Coronary artery (tissue), 2 donors: ENCODE measurements at regions not wholly inside any gene's neighbourhood (a gene's known extent, or its start where the extent isn't known, plus 50 kb on each side); places are given as distances from the start of the nearest gene placed in this dataset.

Experiments used
- DNase-seq: peaks from one replicate; pipeline ENCODE4 v3.0.0-alpha.2; 2017; ENCODE audit warnings: low spot score
- H3K27ac ChIP-seq, 2 donors: fragments of 200-600 bp; sonication (generic); one replicate each; pipeline ENCODE4 v1.5.1; 2016 to 2019
- H3K4me3 ChIP-seq: fragments of 200-600 bp; sonication (generic); 2 replicates; pipeline ENCODE4 v1.5.1; 2016; ENCODE audit warnings: mild to moderate bottlenecking, moderate library complexity
- TF ChIP-seq, protein P1 (sequence below): fragments of 200-600 bp; sonication (generic); IDR thresholded peaks from one replicate; pipeline ENCODE4 v1.5.1; 2019; ENCODE audit warnings: antibody characterized with exemption

DNA sequence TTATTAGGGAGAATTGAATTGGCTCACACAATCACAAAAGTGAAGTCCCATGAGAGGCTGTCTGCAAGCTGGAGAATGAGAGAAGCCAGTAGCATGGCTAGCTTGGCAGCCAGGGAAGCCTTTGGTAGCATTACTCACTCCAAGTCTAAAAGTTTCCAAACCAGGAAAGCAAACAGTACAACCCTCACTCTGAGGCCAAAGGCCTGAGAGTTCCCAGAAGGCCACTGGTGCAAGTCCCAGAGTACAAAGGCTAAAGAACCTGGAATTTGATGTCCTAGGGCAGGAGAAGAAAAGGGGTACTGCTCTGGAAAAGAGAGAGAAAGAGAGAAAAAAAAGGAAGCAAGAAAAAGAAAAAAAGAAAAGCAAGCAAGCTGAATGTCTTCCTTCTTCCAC lies 318.2 kb downstream of the RND3 start:
- no peak overlapping the region for H3K4me3 ChIP-seq
- peak overlapping the region; percentile 49 to 61 for H3K27ac ChIP-seq
- TF ChIP-seq, protein P1, sequence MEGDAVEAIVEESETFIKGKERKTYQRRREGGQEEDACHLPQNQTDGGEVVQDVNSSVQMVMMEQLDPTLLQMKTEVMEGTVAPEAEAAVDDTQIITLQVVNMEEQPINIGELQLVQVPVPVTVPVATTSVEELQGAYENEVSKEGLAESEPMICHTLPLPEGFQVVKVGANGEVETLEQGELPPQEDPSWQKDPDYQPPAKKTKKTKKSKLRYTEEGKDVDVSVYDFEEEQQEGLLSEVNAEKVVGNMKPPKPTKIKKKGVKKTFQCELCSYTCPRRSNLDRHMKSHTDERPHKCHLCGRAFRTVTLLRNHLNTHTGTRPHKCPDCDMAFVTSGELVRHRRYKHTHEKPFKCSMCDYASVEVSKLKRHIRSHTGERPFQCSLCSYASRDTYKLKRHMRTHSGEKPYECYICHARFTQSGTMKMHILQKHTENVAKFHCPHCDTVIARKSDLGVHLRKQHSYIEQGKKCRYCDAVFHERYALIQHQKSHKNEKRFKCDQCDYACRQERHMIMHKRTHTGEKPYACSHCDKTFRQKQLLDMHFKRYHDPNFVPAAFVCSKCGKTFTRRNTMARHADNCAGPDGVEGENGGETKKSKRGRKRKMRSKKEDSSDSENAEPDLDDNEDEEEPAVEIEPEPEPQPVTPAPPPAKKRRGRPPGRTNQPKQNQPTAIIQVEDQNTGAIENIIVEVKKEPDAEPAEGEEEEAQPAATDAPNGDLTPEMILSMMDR = no peak
- DNase-seq = peak; percentile 79

GRCh38 chr2:150168595-150169236 lies 318.8 kb downstream of the RND3 start:
- TF ChIP-seq, protein P1 = no peak
- H3K4me3 ChIP-seq = no peak overlapping the region
- H3K27ac ChIP-seq = peak overlapping the region; percentile 32 to 60
- DNase-seq = no peak

- Histone ChIP-seq H3K4me3 (no peak overlapping the region), H3K27ac (no peak overlapping the region)
- TF ChIP-seq, protein P1 = no peak
- no peak for DNase-seq
Measured at GRCh38 chr2:150167711-150168110, 319.8 kb downstream of the RND3 start.

DNA sequence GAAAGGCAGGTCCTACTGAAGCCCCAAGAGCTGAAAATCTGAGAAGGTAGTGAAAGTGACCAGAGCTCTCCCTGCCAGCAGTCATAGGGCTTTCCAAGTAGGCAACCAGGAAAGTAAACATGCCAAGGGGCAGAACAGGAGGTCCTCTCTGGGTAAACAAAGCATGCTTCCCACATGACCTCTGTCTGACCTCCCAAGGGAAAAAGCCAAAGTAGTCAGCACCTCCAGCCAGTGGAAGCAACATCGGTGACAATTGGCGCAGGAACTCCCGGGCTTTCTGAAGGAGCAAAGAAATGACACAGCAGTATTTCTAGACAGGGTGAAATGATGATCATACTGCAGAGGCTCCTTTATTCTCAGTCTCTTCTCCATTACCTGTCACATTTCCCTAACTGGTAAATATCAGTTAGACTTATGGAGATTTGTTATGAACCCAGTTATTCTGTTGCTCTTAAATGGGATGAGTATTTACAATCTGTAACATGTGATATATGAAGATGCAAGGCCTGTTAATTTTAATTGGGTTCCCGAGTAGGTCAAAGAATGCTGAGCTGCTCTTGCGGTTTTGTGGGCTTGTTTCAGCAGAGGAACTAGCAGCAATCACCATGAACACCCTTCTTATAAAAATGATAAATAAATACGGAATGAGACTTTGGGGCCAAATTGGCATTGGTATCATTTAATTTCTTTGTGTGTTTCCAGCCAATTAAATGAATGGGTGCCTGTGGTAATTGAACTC lies 321.0 kb downstream of the RND3 start:
- TF ChIP-seq, protein P1 = no peak
- H3K27ac ChIP-seq = peak overlapping the region; percentile 31 to 70
- DNase-seq = no peak
- H3K4me3 ChIP-seq = peak overlapping the region; percentile 16

GRCh38 chr2:150165988-150166312 lies 321.5 kb downstream of the RND3 start:
- Histone ChIP-seq H3K27ac (peak overlapping the region; percentile 31 to 70), H3K4me3 (peak overlapping the region; percentile 16)
- TF ChIP-seq, protein P1 = no peak
- DNase-seq = no peak

- DNase-seq = no peak
- no peak overlapping the region for H3K4me3 ChIP-seq
Measured at GRCh38 chr2:150165442-150165841, 322.0 kb downstream of the RND3 start.

More at GRCh38 chr2:150165442-150165841, 322.0 kb downstream of the RND3 start:
- TF ChIP-seq, protein P1 = no peak
- H3K27ac ChIP-seq = no peak overlapping the region
